GM18907 (cell line): ENCODE measurements at regions not wholly inside any gene's neighbourhood (a gene's known extent, or its start where the extent isn't known, plus 50 kb on each side); places are given as distances from the start of the nearest gene placed in this dataset.

Experiments
- ATAC-seq: cut with Tn5 transposase; IDR thresholded peaks from one replicate; pipeline ENCODE4 v1.9.1; 2021; ENCODE audit warnings: mild to moderate bottlenecking, moderate library complexity; ENCODE audit not compliant: unreplicated experiment

GRCh38 chr1:163730411-163730821 is 408.7 kb downstream of the NUF2 start:
- no peak for ATAC-seq

GRCh38 chr1:163737261-163737660 is 415.5 kb downstream of the NUF2 start:
- ATAC-seq, result no peak

GRCh38 chr1:163744301-163744887 is 422.6 kb downstream of the NUF2 start:
- ATAC-seq, result no peak

- no peak for ATAC-seq
Measured at GRCh38 chr1:163745204-163745603, 423.4 kb downstream of the NUF2 start.

- ATAC-seq, result no peak
Measured at GRCh38 chr1:163747261-163747660, 425.5 kb downstream of the NUF2 start.

GRCh38 chr1:163747855-163748254 is 426.1 kb downstream of the NUF2 start:
- no peak for ATAC-seq

GRCh38 chr1:163758977-163759670 is 437.4 kb downstream of the NUF2 start:
- ATAC-seq, result no peak

- no peak for ATAC-seq
Measured at GRCh38 chr1:163761898-163762297, 440.1 kb downstream of the NUF2 start.

GRCh38 chr1:163766257-163766918 is 444.6 kb downstream of the NUF2 start:
- ATAC-seq, result no peak

GRCh38 chr1:163768576-163768975 is 446.8 kb downstream of the NUF2 start:
- ATAC-seq, result no peak

GRCh38 chr1:163770265-163770664 is 448.5 kb downstream of the NUF2 start:
- no peak for ATAC-seq

- no peak for ATAC-seq
Measured at GRCh38 chr1:163771637-163772036, 449.9 kb downstream of the NUF2 start.

GRCh38 chr1:163772246-163772645 is 450.5 kb downstream of the NUF2 start:
- no peak for ATAC-seq

GRCh38 chr1:163773396-163773795 is 451.6 kb downstream of the NUF2 start:
- ATAC-seq, result no peak

- ATAC-seq, result no peak
Measured at GRCh38 chr1:163774401-163774945, 452.7 kb downstream of the NUF2 start.

GRCh38 chr1:163774978-163775620 is 453.3 kb downstream of the NUF2 start:
- ATAC-seq, result no peak

GRCh38 chr1:163777205-163777604 is 455.5 kb downstream of the NUF2 start:
- no peak for ATAC-seq

- ATAC-seq, result no peak
Measured at GRCh38 chr1:163781146-163781545, 459.4 kb downstream of the NUF2 start.

- ATAC-seq, result no peak
Measured at GRCh38 chr1:163785868-163786405, 464.2 kb downstream of the NUF2 start.

- ATAC-seq, result no peak
Measured at GRCh38 chr1:163789911-163790310, 468.2 kb downstream of the NUF2 start.

GRCh38 chr1:163794551-163794950 is 472.8 kb downstream of the NUF2 start:
- ATAC-seq, result no peak
